ENCODE measurements at regions not wholly inside any gene's neighbourhood (a gene's known extent, or its start where the extent isn't known, plus 50 kb on each side); places are given as distances from the start of the nearest gene placed in this dataset.

- Histone ChIP-seq H3K27ac (ENCODE audit: low read length) (no peak overlapping the region), H3K36me3 (ENCODE audit: insufficient read depth, low read length) (no peaks in the 10 kb centered on the region), H4K20me1 (ENCODE audit: insufficient read depth, low read depth, low read length) (no peaks in the 10 kb centered on the region), H3K79me2 (ENCODE audit: low read length) (no peaks in the 10 kb centered on the region), H3K4me3 (ENCODE audit: low read length) (no peak overlapping the region), H3K9ac (ENCODE audit: low read length) (no peak overlapping the region), H3K27me3 (ENCODE audit: low read length) (no peaks in the 10 kb centered on the region), H3K4me1 (ENCODE audit: low read length) (no peaks in the 10 kb centered on the region), H2AFZ (ENCODE audit: low read length) (no peak overlapping the region), H3K9me2 (replicated peaks; ENCODE audit: insufficient read depth, low read length) (no peaks in the 10 kb centered on the region), H3K4me2 (ENCODE audit: low read depth, low read length, poor library complexity, severe bottlenecking) (no peak overlapping the region), H3K9me3 (ENCODE audit: low read length) (no peaks in the 10 kb centered on the region)
- DNase-seq = no peak
Observed at GRCh38 chr3:3675801-3676200, 123.4 kb upstream of the LRRN1 start.

GRCh38 chr3:3675186-3675585 lies 124.0 kb upstream of the LRRN1 start:
- no peak overlapping the region for H3K9ac ChIP-seq (ENCODE audit: low read length)
- no peaks in the 10 kb centered on the region for H4K20me1 ChIP-seq (ENCODE audit: insufficient read depth, low read depth, low read length)

GRCh38 chr3:3666664-3667063 lies 132.6 kb upstream of the LRRN1 start:
- H3K79me2 ChIP-seq (ENCODE audit: low read length) = no peaks in the 10 kb centered on the region
- H3K9me2 ChIP-seq (replicated peaks; ENCODE audit: insufficient read depth, low read length) = no peaks in the 10 kb centered on the region; the same call in 1 of the 2 replicates
- no peak overlapping the region for H3K4me3 ChIP-seq (ENCODE audit: low read length)
- no peaks in the 10 kb centered on the region for H4K20me1 ChIP-seq (ENCODE audit: insufficient read depth, low read depth, low read length)
- DNase-seq = no peak
- no peak overlapping the region for H3K4me2 ChIP-seq (ENCODE audit: low read depth, low read length, poor library complexity, severe bottlenecking)
- no peak overlapping the region for H2AFZ ChIP-seq (ENCODE audit: low read length)
- no peaks in the 10 kb centered on the region for H3K27me3 ChIP-seq (ENCODE audit: low read length)
- H3K27ac ChIP-seq (ENCODE audit: low read length) = no peak overlapping the region
- H3K36me3 ChIP-seq (ENCODE audit: insufficient read depth, low read length) = no peaks in the 10 kb centered on the region
- no peak overlapping the region for H3K9ac ChIP-seq (ENCODE audit: low read length)
- no peaks in the 10 kb centered on the region for H3K9me3 ChIP-seq (ENCODE audit: low read length)
- H3K4me1 ChIP-seq (ENCODE audit: low read length) = no peaks in the 10 kb centered on the region

More at GRCh38 chr3:3675186-3675585, 124.0 kb upstream of the LRRN1 start:
- DNase-seq = no peak
- Histone ChIP-seq H3K27ac (ENCODE audit: low read length) (no peak overlapping the region), H3K4me2 (ENCODE audit: low read depth, low read length, poor library complexity, severe bottlenecking) (no peak overlapping the region), H3K4me1 (ENCODE audit: low read length) (no peaks in the 10 kb centered on the region), H3K9me2 (replicated peaks; ENCODE audit: insufficient read depth, low read length) (no peaks in the 10 kb centered on the region; the same call in 1 of the 2 replicates), H3K4me3 (ENCODE audit: low read length) (no peak overlapping the region), H3K36me3 (ENCODE audit: insufficient read depth, low read length) (no peaks in the 10 kb centered on the region), H2AFZ (ENCODE audit: low read length) (no peak overlapping the region), H3K9me3 (ENCODE audit: low read length) (no peaks in the 10 kb centered on the region), H3K27me3 (ENCODE audit: low read length) (no peaks in the 10 kb centered on the region), H3K79me2 (ENCODE audit: low read length) (no peaks in the 10 kb centered on the region)

- H3K36me3 ChIP-seq (ENCODE audit: insufficient read depth, low read length) = no peaks in the 10 kb centered on the region
- H2AFZ ChIP-seq (ENCODE audit: low read length) = no peak overlapping the region
- no peak overlapping the region for H3K4me2 ChIP-seq (ENCODE audit: low read depth, low read length, poor library complexity, severe bottlenecking)
- H3K9ac ChIP-seq (ENCODE audit: low read length) = no peak overlapping the region
- H3K79me2 ChIP-seq (ENCODE audit: low read length) = no peaks in the 10 kb centered on the region
- H3K27me3 ChIP-seq (ENCODE audit: low read length) = no peaks in the 10 kb centered on the region
- DNase-seq = no peak
- H3K9me3 ChIP-seq (ENCODE audit: low read length) = no peaks in the 10 kb centered on the region
- no peaks in the 10 kb centered on the region; the same call in 1 of the 2 replicates for H3K9me2 ChIP-seq (replicated peaks; ENCODE audit: insufficient read depth, low read length)
- H3K4me1 ChIP-seq (ENCODE audit: low read length) = no peaks in the 10 kb centered on the region
- no peak overlapping the region for H3K27ac ChIP-seq (ENCODE audit: low read length)
- no peaks in the 10 kb centered on the region for H4K20me1 ChIP-seq (ENCODE audit: insufficient read depth, low read depth, low read length)
- no peak overlapping the region for H3K4me3 ChIP-seq (ENCODE audit: low read length)
Observed at GRCh38 chr3:3665961-3666640, 133.1 kb upstream of the LRRN1 start.

GRCh38 chr3:3665546-3665945 lies 133.7 kb upstream of the LRRN1 start:
- DNase-seq = no peak
- no peak overlapping the region for H3K9ac ChIP-seq (ENCODE audit: low read length)
- no peak overlapping the region for H3K4me2 ChIP-seq (ENCODE audit: low read depth, low read length, poor library complexity, severe bottlenecking)
- H3K4me3 ChIP-seq (ENCODE audit: low read length) = no peak overlapping the region
- H3K9me3 ChIP-seq (ENCODE audit: low read length) = no peaks in the 10 kb centered on the region
- H3K79me2 ChIP-seq (ENCODE audit: low read length) = no peaks in the 10 kb centered on the region
- H3K4me1 ChIP-seq (ENCODE audit: low read length) = no peaks in the 10 kb centered on the region
- H3K36me3 ChIP-seq (ENCODE audit: insufficient read depth, low read length) = no peaks in the 10 kb centered on the region
- H3K27ac ChIP-seq (ENCODE audit: low read length) = no peak overlapping the region
- no peaks in the 10 kb centered on the region for H4K20me1 ChIP-seq (ENCODE audit: insufficient read depth, low read depth, low read length)
- no peak overlapping the region for H2AFZ ChIP-seq (ENCODE audit: low read length)
- no peaks in the 10 kb centered on the region; the same call in 1 of the 2 replicates for H3K9me2 ChIP-seq (replicated peaks; ENCODE audit: insufficient read depth, low read length)
- no peaks in the 10 kb centered on the region for H3K27me3 ChIP-seq (ENCODE audit: low read length)

GRCh38 chr3:3664935-3665334 lies 134.3 kb upstream of the LRRN1 start:
- no peaks in the 10 kb centered on the region for H3K9me2 ChIP-seq (replicated peaks; ENCODE audit: insufficient read depth, low read length)
- no peak overlapping the region for H3K9ac ChIP-seq (ENCODE audit: low read length)
- no peaks in the 10 kb centered on the region for H4K20me1 ChIP-seq (ENCODE audit: insufficient read depth, low read depth, low read length)
- no peak overlapping the region for H3K27ac ChIP-seq (ENCODE audit: low read length)
- H3K4me1 ChIP-seq (ENCODE audit: low read length) = no peaks in the 10 kb centered on the region
- DNase-seq = no peak
- no peaks in the 10 kb centered on the region for H3K79me2 ChIP-seq (ENCODE audit: low read length)
- no peak overlapping the region for H2AFZ ChIP-seq (ENCODE audit: low read length)
- H3K4me2 ChIP-seq (ENCODE audit: low read depth, low read length, poor library complexity, severe bottlenecking) = no peak overlapping the region
- H3K27me3 ChIP-seq (ENCODE audit: low read length) = no peaks in the 10 kb centered on the region
- H3K36me3 ChIP-seq (ENCODE audit: insufficient read depth, low read length) = no peaks in the 10 kb centered on the region
- H3K9me3 ChIP-seq (ENCODE audit: low read length) = no peaks in the 10 kb centered on the region
- H3K4me3 ChIP-seq (ENCODE audit: low read length) = no peak overlapping the region

- Histone ChIP-seq H3K36me3 (ENCODE audit: insufficient read depth, low read length) (no peaks in the 10 kb centered on the region), H3K9me3 (ENCODE audit: low read length) (no peaks in the 10 kb centered on the region), H3K4me3 (ENCODE audit: low read length) (no peak overlapping the region), H3K79me2 (ENCODE audit: low read length) (no peaks in the 10 kb centered on the region), H3K9ac (ENCODE audit: low read length) (no peak overlapping the region), H3K4me1 (ENCODE audit: low read length) (no peaks in the 10 kb centered on the region), H3K4me2 (ENCODE audit: low read depth, low read length, poor library complexity, severe bottlenecking) (no peak overlapping the region), H4K20me1 (ENCODE audit: insufficient read depth, low read depth, low read length) (no peaks in the 10 kb centered on the region), H3K9me2 (replicated peaks; ENCODE audit: insufficient read depth, low read length) (no peaks in the 10 kb centered on the region), H3K27ac (ENCODE audit: low read length) (no peak overlapping the region), H2AFZ (ENCODE audit: low read length) (no peak overlapping the region), H3K27me3 (ENCODE audit: low read length) (no peaks in the 10 kb centered on the region)
- DNase-seq = no peak
Observed at GRCh38 chr3:3662610-3663009, 136.6 kb upstream of the LRRN1 start.

- no peak overlapping the region for H3K27ac ChIP-seq (ENCODE audit: low read length)
Observed at GRCh38 chr3:3654916-3655315, 144.3 kb upstream of the LRRN1 start.

More at GRCh38 chr3:3654916-3655315, 144.3 kb upstream of the LRRN1 start:
- Histone ChIP-seq H3K4me1 (ENCODE audit: low read length) (no peaks in the 10 kb centered on the region), H3K4me3 (ENCODE audit: low read length) (no peak overlapping the region), H3K36me3 (ENCODE audit: insufficient read depth, low read length) (no peaks in the 10 kb centered on the region), H3K79me2 (ENCODE audit: low read length) (no peaks in the 10 kb centered on the region), H3K4me2 (ENCODE audit: low read depth, low read length, poor library complexity, severe bottlenecking) (no peak overlapping the region), H4K20me1 (ENCODE audit: insufficient read depth, low read depth, low read length) (no peaks in the 10 kb centered on the region), H2AFZ (ENCODE audit: low read length) (no peak overlapping the region), H3K9ac (ENCODE audit: low read length) (no peak overlapping the region), H3K27me3 (ENCODE audit: low read length) (no peaks in the 10 kb centered on the region), H3K9me2 (replicated peaks; ENCODE audit: insufficient read depth, low read length) (no peaks in the 10 kb centered on the region), H3K9me3 (ENCODE audit: low read length) (no peaks in the 10 kb centered on the region)
- DNase-seq = no peak

All from Karpas-422 (cell line).